ENCODE measurements at regions not wholly inside any gene's neighbourhood (a gene's known extent, or its start where the extent isn't known, plus 50 kb on each side); places are given as distances from the start of the nearest gene placed in this dataset.
A peak's percentile ranks its signal among the peaks of the same experiment; 100 is the strongest.

DNA sequence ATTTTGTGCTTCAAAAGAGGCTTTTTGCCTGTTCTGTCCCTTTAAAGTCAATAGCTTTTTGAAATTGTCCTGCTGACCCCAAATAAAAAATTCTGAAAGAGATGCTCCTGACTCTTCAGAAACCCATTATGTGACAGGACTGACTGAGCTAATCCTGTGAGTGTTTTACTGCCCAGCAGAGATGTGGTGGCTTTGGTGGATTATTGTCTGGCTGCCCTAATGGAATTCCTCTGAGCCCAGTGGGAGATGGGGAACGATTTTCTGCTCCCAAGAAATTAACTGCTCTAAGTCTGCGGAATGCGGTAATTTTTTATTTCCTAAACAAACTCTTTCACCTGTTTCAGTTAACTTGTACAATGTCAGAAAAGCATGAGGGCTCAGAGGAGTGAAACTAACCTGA lies 258.2 kb downstream of the IKZF2 start:
- Histone ChIP-seq H3K9me3 (ENCODE audit: control insufficient read depth, insufficient read depth, low read depth, low read length) (no peaks in the 10 kb centered on the region), H3K4me3 (ENCODE audit: low read depth, low read length) (no peak overlapping the region), H3K4me1 (ENCODE audit: control insufficient read depth, insufficient read depth, low read length) (no peaks in the 10 kb centered on the region), H3K27ac (ENCODE audit: extremely low read depth, low read depth, low read length) (no peak overlapping the region), H3K36me3 (ENCODE audit: control insufficient read depth in 2 of 2, insufficient read depth in 1 of 2, low read length in 2 of 2) (no peaks in the 10 kb centered on the region)
- ChIA-PET CTCF (interaction anchor here (0.5 to 1.7 kb wide), 10 partner anchors 9 to 1606 kb away, joined by 3 to 7 read pairs (median 4); no protein-coding TSS in a partner anchor), POLR2A (interaction anchor here (0.7 kb wide), 1 partner anchor 129 kb away, joined by 3 read pairs; no protein-coding TSS in a partner anchor)
- TF ChIP-seq BCL6B (tag by site-specific recombination; IDR thresholded peaks at IDR 0.05), result no peak
- no peak for TF ChIP-seq MEIS1 (CRISPR knock-in tag; IDR thresholded peaks at IDR 0.05; ENCODE audit: borderline replicate concordance)
- TF ChIP-seq ZNF561 (tag by site-specific recombination; IDR thresholded peaks at IDR 0.05; ENCODE audit: borderline replicate concordance), result no peak
- no peak for TF ChIP-seq ZNF529 (tag by site-specific recombination; IDR thresholded peaks at IDR 0.05; ENCODE audit: insufficient replicate concordance)
- TF ChIP-seq ZNF146 (tag by site-specific recombination; IDR thresholded peaks at IDR 0.05), result no peak
- TF ChIP-seq, protein P1, sequence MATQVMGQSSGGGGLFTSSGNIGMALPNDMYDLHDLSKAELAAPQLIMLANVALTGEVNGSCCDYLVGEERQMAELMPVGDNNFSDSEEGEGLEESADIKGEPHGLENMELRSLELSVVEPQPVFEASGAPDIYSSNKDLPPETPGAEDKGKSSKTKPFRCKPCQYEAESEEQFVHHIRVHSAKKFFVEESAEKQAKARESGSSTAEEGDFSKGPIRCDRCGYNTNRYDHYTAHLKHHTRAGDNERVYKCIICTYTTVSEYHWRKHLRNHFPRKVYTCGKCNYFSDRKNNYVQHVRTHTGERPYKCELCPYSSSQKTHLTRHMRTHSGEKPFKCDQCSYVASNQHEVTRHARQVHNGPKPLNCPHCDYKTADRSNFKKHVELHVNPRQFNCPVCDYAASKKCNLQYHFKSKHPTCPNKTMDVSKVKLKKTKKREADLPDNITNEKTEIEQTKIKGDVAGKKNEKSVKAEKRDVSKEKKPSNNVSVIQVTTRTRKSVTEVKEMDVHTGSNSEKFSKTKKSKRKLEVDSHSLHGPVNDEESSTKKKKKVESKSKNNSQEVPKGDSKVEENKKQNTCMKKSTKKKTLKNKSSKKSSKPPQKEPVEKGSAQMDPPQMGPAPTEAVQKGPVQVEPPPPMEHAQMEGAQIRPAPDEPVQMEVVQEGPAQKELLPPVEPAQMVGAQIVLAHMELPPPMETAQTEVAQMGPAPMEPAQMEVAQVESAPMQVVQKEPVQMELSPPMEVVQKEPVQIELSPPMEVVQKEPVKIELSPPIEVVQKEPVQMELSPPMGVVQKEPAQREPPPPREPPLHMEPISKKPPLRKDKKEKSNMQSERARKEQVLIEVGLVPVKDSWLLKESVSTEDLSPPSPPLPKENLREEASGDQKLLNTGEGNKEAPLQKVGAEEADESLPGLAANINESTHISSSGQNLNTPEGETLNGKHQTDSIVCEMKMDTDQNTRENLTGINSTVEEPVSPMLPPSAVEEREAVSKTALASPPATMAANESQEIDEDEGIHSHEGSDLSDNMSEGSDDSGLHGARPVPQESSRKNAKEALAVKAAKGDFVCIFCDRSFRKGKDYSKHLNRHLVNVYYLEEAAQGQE (tag by site-specific recombination; IDR thresholded peaks at IDR 0.05), result no peak
- no peak for TF ChIP-seq ZNF521 (tag by site-specific recombination; IDR thresholded peaks at IDR 0.05)
- TF ChIP-seq ZNF707 (tag by site-specific recombination; IDR thresholded peaks at IDR 0.05), result no peak
- TF ChIP-seq BCL11B (tag by site-specific recombination; IDR thresholded peaks at IDR 0.05; ENCODE audit: low read depth), result no peak
- TF ChIP-seq ZNF530 (tag by site-specific recombination; IDR thresholded peaks at IDR 0.05; ENCODE audit: low read depth), result no peak
- TF ChIP-seq ZNF2 (tag by site-specific recombination; IDR thresholded peaks at IDR 0.05), result no peak

GRCh38 chr2:212892193-212892592 lies 259.2 kb downstream of the IKZF2 start:
- ChIA-PET POLR2A (interaction anchor here (0.7 kb wide), 1 partner anchor 130 kb away, joined by 3 read pairs; no protein-coding TSS in a partner anchor), CTCF (interaction anchor here (0.6 to 1.7 kb wide), 22 partner anchors 9 to 282 kb away, joined by 3 to 12 read pairs (median 3); no protein-coding TSS in a partner anchor)
- Histone ChIP-seq H3K9me3 (ENCODE audit: control insufficient read depth, insufficient read depth, low read depth, low read length) (no peaks in the 10 kb centered on the region), H3K27ac (ENCODE audit: extremely low read depth, low read depth, low read length) (no peak overlapping the region), H3K4me1 (ENCODE audit: control insufficient read depth, insufficient read depth, low read length) (no peaks in the 10 kb centered on the region), H3K4me3 (ENCODE audit: low read depth, low read length) (no peak overlapping the region), H3K36me3 (ENCODE audit: control insufficient read depth in 2 of 2, insufficient read depth in 1 of 2, low read length in 2 of 2) (no peaks in the 10 kb centered on the region)
- TF ChIP-seq, protein P2, sequence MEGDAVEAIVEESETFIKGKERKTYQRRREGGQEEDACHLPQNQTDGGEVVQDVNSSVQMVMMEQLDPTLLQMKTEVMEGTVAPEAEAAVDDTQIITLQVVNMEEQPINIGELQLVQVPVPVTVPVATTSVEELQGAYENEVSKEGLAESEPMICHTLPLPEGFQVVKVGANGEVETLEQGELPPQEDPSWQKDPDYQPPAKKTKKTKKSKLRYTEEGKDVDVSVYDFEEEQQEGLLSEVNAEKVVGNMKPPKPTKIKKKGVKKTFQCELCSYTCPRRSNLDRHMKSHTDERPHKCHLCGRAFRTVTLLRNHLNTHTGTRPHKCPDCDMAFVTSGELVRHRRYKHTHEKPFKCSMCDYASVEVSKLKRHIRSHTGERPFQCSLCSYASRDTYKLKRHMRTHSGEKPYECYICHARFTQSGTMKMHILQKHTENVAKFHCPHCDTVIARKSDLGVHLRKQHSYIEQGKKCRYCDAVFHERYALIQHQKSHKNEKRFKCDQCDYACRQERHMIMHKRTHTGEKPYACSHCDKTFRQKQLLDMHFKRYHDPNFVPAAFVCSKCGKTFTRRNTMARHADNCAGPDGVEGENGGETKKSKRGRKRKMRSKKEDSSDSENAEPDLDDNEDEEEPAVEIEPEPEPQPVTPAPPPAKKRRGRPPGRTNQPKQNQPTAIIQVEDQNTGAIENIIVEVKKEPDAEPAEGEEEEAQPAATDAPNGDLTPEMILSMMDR (tag by site-specific recombination; IDR thresholded peaks at IDR 0.05), result peak; percentile 27; the same call in 1 of the 2 replicates
- no peak for TF ChIP-seq ZNF140 (tag by site-specific recombination; IDR thresholded peaks at IDR 0.05)
- TF ChIP-seq ZNF629 (tag by site-specific recombination; IDR thresholded peaks at IDR 0.05), result no peak
- TF ChIP-seq SP3 (tag by site-specific recombination; IDR thresholded peaks at IDR 0.05), result no peak
- peak; percentile 78 for TF ChIP-seq ZBTB17 (tag by site-specific recombination; IDR thresholded peaks at IDR 0.05)
- peak; percentile 10; the same call in 1 of the 2 replicates for TF ChIP-seq ZNF654 (tag by site-specific recombination; IDR thresholded peaks at IDR 0.05; ENCODE audit: low read depth)
- TF ChIP-seq SCRT1 (tag by site-specific recombination; IDR thresholded peaks at IDR 0.05; ENCODE audit: borderline replicate concordance), result peak; percentile 78; the same call in 1 of the 2 replicates
- no peak for TF ChIP-seq TSHZ1 (tag by site-specific recombination; IDR thresholded peaks at IDR 0.05; ENCODE audit: borderline replicate concordance)
- TF ChIP-seq KLF16 (tag by site-specific recombination; IDR thresholded peaks at IDR 0.05), result no peak
- TF ChIP-seq SCRT2 (tag by site-specific recombination; IDR thresholded peaks at IDR 0.05), result peak; percentile 90
- TF ChIP-seq ZNF544 (tag by site-specific recombination; IDR thresholded peaks at IDR 0.05), result no peak
- TF ChIP-seq GLI4 (tag by site-specific recombination; IDR thresholded peaks at IDR 0.05), result no peak
- TF ChIP-seq ZNF514 (tag by site-specific recombination; IDR thresholded peaks at IDR 0.05), result no peak
- TF ChIP-seq ZNF10 (tag by site-specific recombination; IDR thresholded peaks at IDR 0.05), result no peak

Measured in HEK293 (cell line).